ENCODE measurements at regions not wholly inside any gene's neighbourhood (a gene's known extent, or its start where the extent isn't known, plus 50 kb on each side); places are given as distances from the start of the nearest gene placed in this dataset.

DNA sequence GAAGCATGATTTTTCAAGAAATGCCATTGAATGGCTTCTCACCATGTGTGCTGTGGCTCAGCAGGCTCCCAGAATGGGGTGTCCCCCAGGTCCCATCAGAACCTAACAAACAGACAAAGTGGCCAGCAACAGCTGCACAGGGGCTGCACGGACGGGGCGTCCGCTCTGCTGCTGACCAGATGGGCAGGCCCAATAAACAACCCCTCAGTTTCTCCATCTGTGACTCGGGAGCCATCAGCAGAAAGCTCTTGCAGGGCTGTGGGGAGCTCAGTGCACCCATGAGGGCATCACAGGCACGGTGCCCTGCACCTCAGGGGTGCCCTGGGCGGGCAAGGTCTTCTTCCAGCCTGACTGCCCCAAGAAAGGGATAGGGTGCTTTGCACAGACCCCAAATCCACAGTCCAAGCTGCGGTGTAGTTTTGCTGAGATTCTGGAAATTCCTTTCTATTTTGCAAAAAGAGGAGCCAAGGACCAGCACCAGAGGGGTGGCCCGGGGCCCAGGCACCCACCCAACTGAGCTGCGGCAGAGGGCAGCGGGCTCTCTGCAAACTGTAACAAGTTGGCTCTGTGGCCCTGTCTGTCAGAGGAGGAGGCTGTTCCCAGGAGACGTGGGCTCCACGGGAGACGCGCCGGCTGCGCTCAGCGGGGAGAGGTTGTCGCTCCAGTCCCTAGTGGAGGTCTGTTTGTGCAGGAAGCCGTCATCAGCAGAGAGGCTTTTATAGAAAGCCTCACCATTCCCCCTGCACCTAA is 138.7 kb upstream of the PPP1R26 start:
- TF ChIP-seq POLR2A (IDR thresholded peaks at IDR 0.05; ENCODE audit: low read depth, low read length) (no peak), POLR2AphosphoS5 (IDR thresholded peaks at IDR 0.05; ENCODE audit: low read depth, low read length) (no peak), SPI1 (IDR thresholded peaks at IDR 0.05; ENCODE audit: low read depth, low read length) (no peak), TAF1 (IDR thresholded peaks at IDR 0.05; ENCODE audit: low read depth, low read length) (no peak)
